Gastroesophageal sphincter (tissue), 3 donors: ENCODE measurements at regions not wholly inside any gene's neighbourhood (a gene's known extent, or its start where the extent isn't known, plus 50 kb on each side); places are given as distances from the start of the nearest gene placed in this dataset.

Experiments
- POLR2A ChIP-seq, 2 donors: fragments of 450-650 bp; IDR thresholded peaks; one replicate each; pipeline ENCODE4 v1.6.1; 2017; ENCODE audit warnings: antibody characterized with exemption in 2 of 2, mild to moderate bottlenecking in 2 of 2, moderate library complexity in 1 of 2
- POLR2AphosphoS5 ChIP-seq: sonication (generic); formaldehyde crosslinking; IDR thresholded peaks from one replicate; pipeline ENCODE4 v1.6.1; 2017; ENCODE audit warnings: antibody characterized with exemption
- TF ChIP-seq, protein P1 (sequence below), 4 experiments: fragments of 200-600 bp in 2 of 4; fragments of 450-650 bp in 2 of 4; sonication (generic) in 1 of 4; IDR thresholded peaks; one replicate each; pipeline ENCODE4 v1.5.1; 2017 to 2019; ENCODE audit warnings: antibody characterized with exemption in 4 of 4, mild to moderate bottlenecking in 2 of 4, moderate library complexity in 2 of 4

DNA sequence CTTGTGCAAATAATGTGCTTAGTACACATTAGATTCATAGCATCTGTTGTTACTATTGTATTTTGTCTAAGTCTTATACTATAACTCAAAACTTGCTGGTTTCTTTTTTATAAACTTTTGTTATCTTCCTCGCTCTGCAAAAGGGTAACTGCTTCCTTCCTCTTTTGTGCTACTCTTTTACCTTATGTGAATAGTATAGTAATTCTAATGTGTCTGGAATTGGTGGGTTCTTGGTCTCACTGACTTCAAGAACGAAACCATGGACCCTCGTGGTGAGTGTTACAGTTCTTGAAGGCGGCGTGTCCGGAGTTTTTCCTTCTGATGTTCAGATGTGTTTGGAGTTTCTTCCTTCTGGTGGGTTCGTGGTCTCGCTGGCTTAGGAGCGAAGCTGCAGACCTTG lies 563.1 kb upstream of the LUZP2 start:
- TF ChIP-seq POLR2AphosphoS5: no peak
- TF ChIP-seq, protein P1, sequence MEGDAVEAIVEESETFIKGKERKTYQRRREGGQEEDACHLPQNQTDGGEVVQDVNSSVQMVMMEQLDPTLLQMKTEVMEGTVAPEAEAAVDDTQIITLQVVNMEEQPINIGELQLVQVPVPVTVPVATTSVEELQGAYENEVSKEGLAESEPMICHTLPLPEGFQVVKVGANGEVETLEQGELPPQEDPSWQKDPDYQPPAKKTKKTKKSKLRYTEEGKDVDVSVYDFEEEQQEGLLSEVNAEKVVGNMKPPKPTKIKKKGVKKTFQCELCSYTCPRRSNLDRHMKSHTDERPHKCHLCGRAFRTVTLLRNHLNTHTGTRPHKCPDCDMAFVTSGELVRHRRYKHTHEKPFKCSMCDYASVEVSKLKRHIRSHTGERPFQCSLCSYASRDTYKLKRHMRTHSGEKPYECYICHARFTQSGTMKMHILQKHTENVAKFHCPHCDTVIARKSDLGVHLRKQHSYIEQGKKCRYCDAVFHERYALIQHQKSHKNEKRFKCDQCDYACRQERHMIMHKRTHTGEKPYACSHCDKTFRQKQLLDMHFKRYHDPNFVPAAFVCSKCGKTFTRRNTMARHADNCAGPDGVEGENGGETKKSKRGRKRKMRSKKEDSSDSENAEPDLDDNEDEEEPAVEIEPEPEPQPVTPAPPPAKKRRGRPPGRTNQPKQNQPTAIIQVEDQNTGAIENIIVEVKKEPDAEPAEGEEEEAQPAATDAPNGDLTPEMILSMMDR (IDR thresholded peaks at IDR 0.05): no peak
- TF ChIP-seq POLR2A (IDR thresholded peaks at IDR 0.05): no peak
